ENCODE measurements at regions not wholly inside any gene's neighbourhood (a gene's known extent, or its start where the extent isn't known, plus 50 kb on each side); places are given as distances from the start of the nearest gene placed in this dataset.

DNA sequence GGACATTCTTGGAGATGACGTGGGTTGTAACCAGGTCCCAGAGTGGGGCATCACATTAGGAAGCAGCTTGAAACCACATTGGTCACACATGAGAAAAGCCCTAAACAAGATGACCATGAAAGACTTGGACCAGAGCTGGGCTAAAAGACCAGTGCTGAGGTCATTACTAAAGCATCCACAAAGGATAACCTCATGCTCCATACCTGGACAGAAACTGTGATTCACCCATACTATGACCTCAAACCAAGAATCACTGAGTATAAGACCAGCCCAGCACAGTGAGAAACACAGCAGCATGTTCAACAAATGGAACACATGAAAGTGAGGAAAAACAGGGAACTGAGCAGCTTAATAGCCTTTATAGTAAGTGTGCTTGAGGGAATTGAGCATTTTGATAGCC, 635.5 kb upstream of the NETO1 start:
- 0% methylated on average over 1 of the region's 1 CpG; no CpG with 5 or more reads in 1 of the 2 donors for WGBS, 2 donors (ENCODE audit: low coverage in 1 of 2)
- Histone ChIP-seq H3K4me1 (no peaks in the 10 kb centered on the region), H3K4me3 (no peak overlapping the region), H3K9me3 (no peaks in the 10 kb centered on the region), H3K36me3 (no peaks in the 10 kb centered on the region), H3K27ac (no peak overlapping the region), H3K27me3 (no peaks in the 10 kb centered on the region)
- TF ChIP-seq EP300 (IDR thresholded peaks at IDR 0.05; ENCODE audit: low read depth) (no peak), POLR2A (IDR thresholded peaks at IDR 0.05) (no peak), POLR2AphosphoS5 (IDR thresholded peaks at IDR 0.05) (no peak)
- TF ChIP-seq, protein P1, sequence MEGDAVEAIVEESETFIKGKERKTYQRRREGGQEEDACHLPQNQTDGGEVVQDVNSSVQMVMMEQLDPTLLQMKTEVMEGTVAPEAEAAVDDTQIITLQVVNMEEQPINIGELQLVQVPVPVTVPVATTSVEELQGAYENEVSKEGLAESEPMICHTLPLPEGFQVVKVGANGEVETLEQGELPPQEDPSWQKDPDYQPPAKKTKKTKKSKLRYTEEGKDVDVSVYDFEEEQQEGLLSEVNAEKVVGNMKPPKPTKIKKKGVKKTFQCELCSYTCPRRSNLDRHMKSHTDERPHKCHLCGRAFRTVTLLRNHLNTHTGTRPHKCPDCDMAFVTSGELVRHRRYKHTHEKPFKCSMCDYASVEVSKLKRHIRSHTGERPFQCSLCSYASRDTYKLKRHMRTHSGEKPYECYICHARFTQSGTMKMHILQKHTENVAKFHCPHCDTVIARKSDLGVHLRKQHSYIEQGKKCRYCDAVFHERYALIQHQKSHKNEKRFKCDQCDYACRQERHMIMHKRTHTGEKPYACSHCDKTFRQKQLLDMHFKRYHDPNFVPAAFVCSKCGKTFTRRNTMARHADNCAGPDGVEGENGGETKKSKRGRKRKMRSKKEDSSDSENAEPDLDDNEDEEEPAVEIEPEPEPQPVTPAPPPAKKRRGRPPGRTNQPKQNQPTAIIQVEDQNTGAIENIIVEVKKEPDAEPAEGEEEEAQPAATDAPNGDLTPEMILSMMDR (IDR thresholded peaks at IDR 0.05), result no peak
- no peak for DNase-seq
- in situ Hi-C loops (cut with MboI; ENCODE audit: low pct_ligation_motif_present in 1 of 4, low pct_unique_long_range_greater_than_20kb in 1 of 4, low sequenced_read_pairs in 3 of 4) (no loop called here), intact Hi-C loops (cut with DNase I; ENCODE audit: low total_unique reads) (no loop called here)

DNA sequence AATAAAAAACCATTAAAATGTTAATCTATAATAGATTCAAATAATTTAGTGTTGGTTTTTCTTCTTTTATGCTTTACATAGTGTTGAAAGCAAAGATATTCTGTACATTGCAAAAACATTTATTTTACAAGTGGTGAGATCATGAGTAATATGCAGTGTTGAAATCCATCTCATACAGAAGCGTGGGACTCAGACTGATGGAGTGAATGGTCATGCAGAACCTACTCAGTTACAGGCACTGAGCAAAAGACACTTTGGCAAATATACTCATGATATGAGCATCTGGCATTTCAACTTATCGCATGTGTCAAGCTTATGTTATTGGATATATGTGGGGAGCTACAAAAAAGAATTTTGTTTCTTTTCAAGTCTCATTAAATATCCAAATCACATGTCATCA, 620.2 kb upstream of the NETO1 start:
- H3K4me1 ChIP-seq, result no peaks in the 10 kb centered on the region
- TF ChIP-seq POLR2AphosphoS5 (IDR thresholded peaks at IDR 0.05) (no peak), EP300 (IDR thresholded peaks at IDR 0.05; ENCODE audit: low read depth) (no peak), POLR2A (IDR thresholded peaks at IDR 0.05) (no peak)
- TF ChIP-seq, protein P1 (IDR thresholded peaks at IDR 0.05), result no peak
- H3K4me3 ChIP-seq, result no peak overlapping the region
- no peaks in the 10 kb centered on the region for H3K27me3 ChIP-seq
- DNase-seq, result no peak
- WGBS, 2 donors (ENCODE audit: low coverage in 1 of 2), result 79 to 93% methylated on average over 2 of the region's 2 CpGs
- in situ Hi-C loops (cut with MboI; ENCODE audit: low pct_ligation_motif_present in 1 of 4, low pct_unique_long_range_greater_than_20kb in 1 of 4, low sequenced_read_pairs in 3 of 4), result no loop called here
- intact Hi-C loops (cut with DNase I; ENCODE audit: low total_unique reads), result no loop called here
- no peak overlapping the region for H3K27ac ChIP-seq
- H3K36me3 ChIP-seq, result no peaks in the 10 kb centered on the region
- H3K9me3 ChIP-seq, result no peaks in the 10 kb centered on the region

GRCh38 chr18:73485166-73485565, 617.4 kb upstream of the NETO1 start:
- H3K4me3 ChIP-seq, result no peak overlapping the region
- no peaks in the 10 kb centered on the region for H3K4me1 ChIP-seq
- no peaks in the 10 kb centered on the region for H3K27me3 ChIP-seq
- no peaks in the 10 kb centered on the region for H3K9me3 ChIP-seq
- in situ Hi-C loops (cut with MboI; ENCODE audit: low pct_ligation_motif_present in 1 of 4, low pct_unique_long_range_greater_than_20kb in 1 of 4, low sequenced_read_pairs in 3 of 4) (no loop called here), intact Hi-C loops (cut with DNase I; ENCODE audit: low total_unique reads) (no loop called here)
- DNase-seq, result no peak
- TF ChIP-seq EP300 (IDR thresholded peaks at IDR 0.05; ENCODE audit: low read depth) (no peak), POLR2A (IDR thresholded peaks at IDR 0.05) (no peak), POLR2AphosphoS5 (IDR thresholded peaks at IDR 0.05) (no peak)
- TF ChIP-seq, protein P1 (IDR thresholded peaks at IDR 0.05), result no peak
- H3K36me3 ChIP-seq, result no peaks in the 10 kb centered on the region
- 59 to 72% methylated on average over 3 of the region's 3 CpGs for WGBS, 2 donors (ENCODE audit: low coverage in 1 of 2)
- no peak overlapping the region for H3K27ac ChIP-seq

DNA sequence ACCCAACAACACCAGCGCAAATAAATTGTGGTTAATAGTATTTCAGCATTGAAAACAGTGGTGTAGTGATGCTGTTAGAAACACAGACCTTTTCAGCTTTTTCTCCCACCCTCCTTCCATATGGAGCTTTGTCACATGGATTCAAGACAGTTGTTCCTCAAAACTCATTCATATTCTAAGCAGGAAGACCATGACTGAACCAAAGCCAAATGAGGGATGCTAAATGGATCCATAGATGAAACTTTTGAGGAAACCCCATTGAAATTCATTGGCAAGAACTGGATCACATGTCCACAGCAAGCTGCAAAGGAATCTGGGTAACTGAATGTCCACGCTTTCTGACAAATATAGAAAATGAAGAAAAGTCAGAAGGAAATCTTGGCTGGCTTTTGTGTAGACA, 615.1 kb upstream of the NETO1 start:
- intact Hi-C loops (cut with DNase I; ENCODE audit: low total_unique reads) (no loop called here), in situ Hi-C loops (cut with MboI; ENCODE audit: low pct_ligation_motif_present in 1 of 4, low pct_unique_long_range_greater_than_20kb in 1 of 4, low sequenced_read_pairs in 3 of 4) (no loop called here)
- Histone ChIP-seq H3K4me1 (no peaks in the 10 kb centered on the region), H3K27ac (no peak overlapping the region), H3K27me3 (no peaks in the 10 kb centered on the region), H3K4me3 (no peak overlapping the region), H3K9me3 (no peaks in the 10 kb centered on the region), H3K36me3 (no peaks in the 10 kb centered on the region)
- 85 to 89% methylated on average over 2 of the region's 2 CpGs for WGBS, 2 donors (ENCODE audit: low coverage in 1 of 2)
- no peak for DNase-seq
- TF ChIP-seq, protein P1 (IDR thresholded peaks at IDR 0.05), result no peak
- TF ChIP-seq EP300 (IDR thresholded peaks at IDR 0.05; ENCODE audit: low read depth), result no peak
- TF ChIP-seq POLR2A (IDR thresholded peaks at IDR 0.05), result no peak
- no peak for TF ChIP-seq POLR2AphosphoS5 (IDR thresholded peaks at IDR 0.05)

Data from transverse colon (tissue), 4 donors.